Stimulated activated CD8-positive, alpha-beta memory T cell treated with anti-CD3 and anti-CD28 coated beads, Interleukin-2, amount 100 ng/mL, for 48 hours (primary cell): ENCODE measurements at regions not wholly inside any gene's neighbourhood (a gene's known extent, or its start where the extent isn't known, plus 50 kb on each side); places are given as distances from the start of the nearest gene placed in this dataset.

Experiments
- DNase-seq, 2 donors: peaks; one replicate each; pipeline ENCODE4 v3.0.0-alpha.2; 2020; ENCODE audit warnings: low read depth in 2 of 2

- no peak for DNase-seq
Observed at GRCh38 chr19:28884786-28885476, 328.0 kb downstream of the UQCRFS1 start.

- DNase-seq = no peak
Observed at GRCh38 chr19:28883241-28883693, 329.7 kb downstream of the UQCRFS1 start.

- no peak for DNase-seq
Observed at GRCh38 chr19:28882818-28883217, 330.1 kb downstream of the UQCRFS1 start.

- DNase-seq = no peak
Observed at GRCh38 chr19:28881616-28882015, 331.3 kb downstream of the UQCRFS1 start.

GRCh38 chr19:28880735-28881401 is 332.1 kb downstream of the UQCRFS1 start:
- DNase-seq = no peak

- peak; percentile 39 to 53 for DNase-seq
Observed at GRCh38 chr19:28878862-28879566, 333.9 kb downstream of the UQCRFS1 start.

GRCh38 chr19:28876609-28877123 is 336.3 kb downstream of the UQCRFS1 start:
- no peak for DNase-seq

GRCh38 chr19:28874742-28875141 is 338.2 kb downstream of the UQCRFS1 start:
- no peak for DNase-seq

GRCh38 chr19:28873301-28873700 is 339.6 kb downstream of the UQCRFS1 start:
- DNase-seq = no peak

GRCh38 chr19:28871099-28871725 is 341.7 kb downstream of the UQCRFS1 start:
- DNase-seq = no peak

- no peak for DNase-seq
Observed at GRCh38 chr19:28869459-28869858, 343.5 kb downstream of the UQCRFS1 start.

- no peak for DNase-seq
Observed at GRCh38 chr19:28868836-28869235, 344.1 kb downstream of the UQCRFS1 start.

- no peak for DNase-seq
Observed at GRCh38 chr19:28867978-28868377, 345.0 kb downstream of the UQCRFS1 start.

GRCh38 chr19:28864577-28865042 is 348.3 kb downstream of the UQCRFS1 start:
- no peak for DNase-seq

- no peak for DNase-seq
Observed at GRCh38 chr19:28864024-28864503, 348.9 kb downstream of the UQCRFS1 start.

GRCh38 chr19:28862238-28862637 is 350.7 kb downstream of the UQCRFS1 start:
- no peak for DNase-seq

GRCh38 chr19:28859811-28860210 is 353.1 kb downstream of the UQCRFS1 start:
- DNase-seq = no peak

- no peak for DNase-seq
Observed at GRCh38 chr19:28858933-28859332, 354.0 kb downstream of the UQCRFS1 start.

GRCh38 chr19:28857967-28858366 is 355.0 kb downstream of the UQCRFS1 start:
- no peak for DNase-seq

GRCh38 chr19:28855216-28855615 is 357.7 kb downstream of the UQCRFS1 start:
- no peak for DNase-seq

- no peak for DNase-seq
Observed at GRCh38 chr19:28847468-28847867, 365.5 kb downstream of the UQCRFS1 start.
